HEK293T (cell line): ENCODE measurements at regions not wholly inside any gene's neighbourhood (a gene's known extent, or its start where the extent isn't known, plus 50 kb on each side); places are given as distances from the start of the nearest gene placed in this dataset.

Experiments
- CTCF ChIA-PET: fragments of 350-600 bp; formaldehyde crosslinking; extraction: SDS; loops from one replicate; lab custom pipeline; 2021; ENCODE audit warnings: antibody characterized with exemption, inconsistent platforms; lab: Yijun Ruan, JAX
- POLR2A ChIA-PET: fragments of 350-600 bp; formaldehyde crosslinking; extraction: SDS; loops from one replicate; lab custom pipeline; 2020; ENCODE audit warnings: antibody characterized with exemption, inconsistent platforms; lab: Yijun Ruan, JAX
- DNase-seq: peaks from one replicate; pipeline ENCODE4 v3.0.0; 2012; ENCODE audit warnings: mixed read lengths; ENCODE audit errors: extremely low spot score
- ARNT ChIP-seq: fragments of 450-650 bp; IDR thresholded peaks from 2 replicates; pipeline ENCODE4 v1.6.1; 2017; ENCODE audit warnings: mild to moderate bottlenecking
- BHLHE40 ChIP-seq: fragments of 450-650 bp; IDR thresholded peaks from 2 replicates; pipeline ENCODE4 v1.6.1; 2016; ENCODE audit warnings: mild to moderate bottlenecking, moderate library complexity, borderline replicate concordance
- CTBP1 ChIP-seq: fragments of 450-650 bp; IDR thresholded peaks from 2 replicates; pipeline ENCODE4 v1.6.1; 2016; ENCODE audit warnings: borderline replicate concordance
- ELF4 ChIP-seq: fragments of 450-650 bp; IDR thresholded peaks from 2 replicates; pipeline ENCODE4 v1.6.1; 2017; ENCODE audit warnings: antibody characterized with exemption
- FOXA1 ChIP-seq: fragments of 450-650 bp; IDR thresholded peaks from 2 replicates; pipeline ENCODE4 v1.6.1; 2016; ENCODE audit warnings: mild to moderate bottlenecking
- FOXK2 ChIP-seq: fragments of 450-650 bp; IDR thresholded peaks from 2 replicates; pipeline ENCODE4 v1.6.1; 2016; ENCODE audit warnings: mild to moderate bottlenecking
- FOXM1 ChIP-seq: fragments of 450-650 bp; IDR thresholded peaks from 2 replicates; pipeline ENCODE4 v1.6.1; 2017; ENCODE audit warnings: mild to moderate bottlenecking, borderline replicate concordance
- HDGF ChIP-seq: fragments of 450-650 bp; IDR thresholded peaks from 2 replicates; pipeline ENCODE4 v1.6.1; 2017; ENCODE audit warnings: antibody characterized with exemption, borderline replicate concordance
- L3MBTL2 ChIP-seq: fragments of 450-650 bp; conservative IDR thresholded peaks from 2 replicates; pipeline ENCODE4 v1.6.1; 2016; ENCODE audit warnings: mild to moderate bottlenecking
- LEF1 ChIP-seq: fragments of 450-650 bp; IDR thresholded peaks from 2 replicates; pipeline ENCODE4 v1.6.1; 2017; ENCODE audit warnings: mild to moderate bottlenecking, borderline replicate concordance
- NFRKB ChIP-seq: fragments of 450-650 bp; IDR thresholded peaks from 2 replicates; pipeline ENCODE4 v1.6.1; 2016; ENCODE audit warnings: mild to moderate bottlenecking, moderate library complexity
- SP1 ChIP-seq: fragments of 450-650 bp; IDR thresholded peaks from 2 replicates; pipeline ENCODE4 v1.6.1; 2017
- SUZ12 ChIP-seq: fragments of 450-650 bp; IDR thresholded peaks from 2 replicates; pipeline ENCODE4 v1.6.1; 2016; ENCODE audit warnings: mild to moderate bottlenecking
- TARDBP ChIP-seq: fragments of 450-650 bp; IDR thresholded peaks from 2 replicates; pipeline ENCODE4 v1.6.1; 2016
- ZNF384 ChIP-seq: fragments of 450-650 bp; IDR thresholded peaks from 2 replicates; pipeline ENCODE4 v1.6.1; 2016
- TF ChIP-seq, protein P1 (sequence below): fragments of 450-650 bp; IDR thresholded peaks from 2 replicates; pipeline ENCODE4 v1.6.1; 2016

DNA sequence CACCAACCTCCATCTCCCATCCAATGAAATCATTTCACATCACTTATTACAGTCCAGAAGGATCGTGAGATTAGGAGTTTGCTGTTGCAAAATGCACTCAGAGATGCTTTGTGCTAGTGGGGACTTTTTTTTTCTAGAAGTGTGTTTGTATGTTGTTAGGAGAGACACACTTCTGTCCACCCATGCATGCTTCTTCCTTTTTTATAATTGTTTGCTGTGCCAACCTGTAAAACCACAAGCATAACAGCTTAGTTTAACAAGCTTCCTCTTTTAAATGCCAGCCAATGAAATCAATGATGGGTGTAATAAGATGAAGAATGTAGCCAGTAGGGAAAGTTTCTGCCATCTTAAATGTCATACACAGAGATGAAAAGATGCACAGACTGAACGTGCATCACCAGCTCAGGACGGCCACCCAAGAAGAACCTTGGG, 305.6 kb upstream of the STT3B start:
- DNase-seq: no peak
- TF ChIP-seq ARNT (no peak), ELF4 (no peak), NFRKB (no peak), FOXM1 (no peak), FOXK2 (no peak), ZNF384 (no peak), HDGF (no peak), LEF1 (no peak), SP1 (no peak), FOXA1 (no peak), SUZ12 (no peak), CTBP1 (no peak), BHLHE40 (no peak), L3MBTL2 (no peak)
- TF ChIP-seq, protein P1, sequence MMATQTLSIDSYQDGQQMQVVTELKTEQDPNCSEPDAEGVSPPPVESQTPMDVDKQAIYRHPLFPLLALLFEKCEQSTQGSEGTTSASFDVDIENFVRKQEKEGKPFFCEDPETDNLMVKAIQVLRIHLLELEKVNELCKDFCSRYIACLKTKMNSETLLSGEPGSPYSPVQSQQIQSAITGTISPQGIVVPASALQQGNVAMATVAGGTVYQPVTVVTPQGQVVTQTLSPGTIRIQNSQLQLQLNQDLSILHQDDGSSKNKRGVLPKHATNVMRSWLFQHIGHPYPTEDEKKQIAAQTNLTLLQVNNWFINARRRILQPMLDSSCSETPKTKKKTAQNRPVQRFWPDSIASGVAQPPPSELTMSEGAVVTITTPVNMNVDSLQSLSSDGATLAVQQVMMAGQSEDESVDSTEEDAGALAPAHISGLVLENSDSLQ: no peak
- ChIA-PET CTCF (no interaction called here), POLR2A (no interaction called here)

DNA sequence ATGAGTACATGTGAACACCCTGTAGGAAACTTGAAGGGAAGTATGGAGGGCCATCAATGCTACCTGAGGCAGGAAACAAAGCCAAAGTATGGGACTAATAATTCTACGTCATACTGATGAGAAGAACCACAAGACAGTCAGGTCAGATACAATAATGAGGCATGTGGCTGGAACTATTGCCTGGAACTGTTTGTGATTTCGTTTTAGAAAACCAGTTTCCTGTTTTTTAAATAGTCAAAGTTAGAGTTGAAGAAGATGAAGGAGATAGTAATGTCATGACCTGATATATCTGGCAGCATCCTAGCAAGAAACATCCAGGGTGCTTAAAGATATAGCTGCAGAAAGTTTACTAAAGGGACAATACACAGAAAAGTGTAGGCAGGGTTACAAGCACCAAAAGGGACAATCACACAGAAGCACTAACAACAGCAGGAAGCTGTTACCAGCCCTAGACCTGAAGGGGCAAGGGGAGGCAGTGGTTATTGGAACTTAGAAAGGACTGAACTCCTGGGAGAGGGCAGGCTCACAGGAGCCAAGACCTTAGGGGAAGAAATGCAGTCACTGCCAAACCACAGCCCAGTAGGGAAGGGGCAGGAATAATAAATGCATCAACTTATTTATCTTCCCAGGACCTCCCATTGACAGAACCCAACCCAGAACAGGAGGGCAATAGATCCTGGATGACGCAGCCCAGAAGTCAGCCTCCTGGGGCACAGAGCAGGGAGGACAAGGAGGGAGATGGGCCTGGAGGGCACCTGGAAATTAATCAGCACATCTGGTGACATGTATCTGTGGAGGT, 302.1 kb upstream of the STT3B start:
- ChIA-PET POLR2A (no interaction called here), CTCF (no interaction called here)
- DNase-seq: no peak
- TF ChIP-seq, protein P1: no peak
- TF ChIP-seq ELF4 (no peak), CTBP1 (no peak), FOXM1 (no peak), FOXA1 (no peak), SUZ12 (no peak), NFRKB (no peak), L3MBTL2 (no peak)

DNA sequence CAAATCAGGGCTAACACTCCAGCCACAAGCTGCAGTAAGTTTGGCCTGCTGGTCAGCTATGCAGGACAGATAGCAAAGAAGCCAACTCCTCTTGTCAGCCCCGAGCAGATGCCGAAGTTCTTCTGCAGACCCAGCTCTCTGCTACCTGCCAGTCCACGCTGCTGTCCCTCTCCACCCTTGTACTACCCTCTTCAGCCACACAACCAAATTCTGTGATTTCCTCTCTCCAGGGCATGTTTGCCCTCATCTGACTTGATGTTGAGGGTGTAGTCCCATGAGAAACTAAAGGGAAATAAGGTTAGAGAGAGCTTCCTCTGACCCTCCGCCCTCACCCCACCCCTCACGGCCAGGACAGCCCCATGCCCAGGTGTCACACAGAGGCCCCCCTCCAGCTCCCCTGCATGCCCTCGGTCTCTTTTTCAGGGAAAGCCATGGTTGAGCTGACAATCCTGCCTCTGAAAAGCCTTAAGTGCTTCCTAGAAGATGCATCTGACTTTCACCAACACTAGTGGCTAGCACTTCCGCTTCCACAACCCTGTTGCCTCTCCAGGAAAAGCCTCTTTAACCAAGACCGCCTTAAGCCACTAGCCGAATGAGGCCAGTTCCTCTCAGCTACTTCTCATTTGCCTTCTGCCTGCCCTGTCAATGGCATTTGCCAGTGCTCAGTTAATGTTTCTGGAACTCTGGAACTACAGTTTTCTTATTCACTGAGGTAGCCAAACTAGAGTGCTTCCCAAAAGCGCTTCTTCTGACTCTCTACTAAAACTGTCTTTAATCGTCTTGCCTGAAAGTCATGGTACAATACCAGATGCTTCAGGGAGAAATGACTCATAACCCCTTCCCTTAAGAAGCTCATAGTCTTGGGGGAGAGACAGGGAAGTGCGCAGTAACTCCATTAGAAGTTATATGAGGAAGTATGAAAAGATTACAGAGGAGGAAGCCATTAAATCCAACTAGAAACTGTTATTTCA, 300.4 kb upstream of the STT3B start:
- TF ChIP-seq LEF1 (no peak), L3MBTL2 (no peak), SP1 (no peak), SUZ12 (no peak), TARDBP (no peak), FOXM1 (no peak), ARNT (no peak), CTBP1 (no peak), ELF4 (no peak), FOXK2 (no peak)
- TF ChIP-seq, protein P1: no peak
- ChIA-PET POLR2A (interaction anchor here (0.5 kb wide), 1 partner anchor 16 kb away, joined by 3 read pairs; no protein-coding TSS in a partner anchor), CTCF (no interaction called here)
- DNase-seq: no peak

DNA sequence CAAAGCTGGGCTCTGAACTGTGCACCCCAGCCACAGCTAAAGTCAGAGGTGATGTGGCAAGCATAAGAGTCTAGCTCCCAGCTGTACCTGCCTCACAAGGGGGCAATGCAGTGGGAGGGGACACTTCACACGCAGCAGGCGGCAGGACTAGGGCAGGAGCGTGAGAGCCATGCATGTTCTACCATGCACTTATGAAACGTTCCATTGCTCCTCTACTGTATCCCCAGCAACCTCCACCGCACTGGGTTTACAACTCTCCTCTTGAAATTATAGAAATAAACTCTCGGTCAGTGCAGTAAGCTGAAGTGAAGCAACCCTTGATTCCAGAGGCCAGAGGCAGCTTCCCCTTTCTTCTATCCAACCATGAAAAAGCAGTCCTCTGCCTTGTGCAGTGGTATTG, 298.6 kb upstream of the STT3B start:
- TF ChIP-seq FOXA1 (no peak), ARNT (no peak), TARDBP (no peak), NFRKB (no peak), ELF4 (no peak), L3MBTL2 (no peak), ZNF384 (no peak), FOXK2 (no peak), SUZ12 (no peak), HDGF (no peak), LEF1 (no peak), CTBP1 (no peak), BHLHE40 (no peak), SP1 (no peak), FOXM1 (no peak)
- TF ChIP-seq, protein P1: no peak
- CTCF ChIA-PET: no interaction called here
- no peak for DNase-seq
- POLR2A ChIA-PET: no interaction called here

DNA sequence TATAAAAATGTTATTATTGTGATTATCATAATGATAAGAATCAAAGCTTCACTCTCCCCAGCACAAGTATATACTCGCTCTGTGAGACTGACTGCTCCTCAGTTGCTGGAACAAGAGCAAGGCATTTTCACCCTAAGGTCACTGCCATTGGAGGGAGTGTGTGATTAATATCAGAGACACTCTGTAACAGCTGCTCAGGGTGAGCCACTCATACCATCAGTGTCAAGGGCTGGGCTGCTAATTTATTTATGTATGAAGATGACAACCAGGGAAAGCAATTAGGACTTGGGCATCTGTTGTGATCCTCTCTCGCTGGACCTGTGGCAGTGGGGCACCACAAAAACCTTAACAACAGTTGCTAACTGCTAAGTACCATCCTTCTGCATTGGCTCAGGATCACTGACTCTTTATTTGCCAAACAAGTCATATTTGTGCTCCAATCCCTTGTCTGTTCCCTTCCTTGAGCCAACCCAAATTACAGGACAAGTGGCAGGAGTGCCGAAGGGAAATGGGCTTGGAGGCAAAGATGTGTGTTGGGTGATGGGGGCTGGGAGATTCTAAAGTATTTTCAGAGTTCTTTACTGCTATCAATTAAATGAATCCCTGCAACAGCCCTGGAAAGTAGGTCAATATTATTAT, 297.5 kb upstream of the STT3B start:
- no peak for DNase-seq
- ChIA-PET POLR2A (no interaction called here), CTCF (no interaction called here)
- TF ChIP-seq, protein P1: no peak
- no peak for TF ChIP-seq HDGF
- TF ChIP-seq ZNF384: no peak
- TF ChIP-seq FOXM1: no peak
- TF ChIP-seq BHLHE40: no peak
- no peak for TF ChIP-seq L3MBTL2
- TF ChIP-seq SUZ12: no peak
- no peak for TF ChIP-seq SP1
- TF ChIP-seq ELF4: no peak
- no peak for TF ChIP-seq FOXA1
- TF ChIP-seq TARDBP: no peak
- TF ChIP-seq FOXK2: no peak
- no peak for TF ChIP-seq ARNT
- TF ChIP-seq NFRKB: no peak
- TF ChIP-seq CTBP1: no peak
- TF ChIP-seq LEF1: no peak
